Panc1 (cell line): ENCODE measurements at regions not wholly inside any gene's neighbourhood (a gene's known extent, or its start where the extent isn't known, plus 50 kb on each side); places are given as distances from the start of the nearest gene placed in this dataset.

Experiments used
- CTCF ChIP-seq: fragments of 450-650 bp; IDR thresholded peaks from 2 replicates; pipeline ENCODE4 v1.5.1; 2017; ENCODE audit warnings: mild to moderate bottlenecking
- POLR2AphosphoS5 ChIP-seq: IDR thresholded peaks from 2 replicates; pipeline ENCODE4 v1.6.1; 2012; ENCODE audit warnings: mild to moderate bottlenecking, low read depth, low read length, moderate library complexity
- SIN3A ChIP-seq: IDR thresholded peaks from 2 replicates; pipeline ENCODE4 v1.6.1; 2012; ENCODE audit warnings: low read depth, mild to moderate bottlenecking, low read length, moderate library complexity, borderline replicate concordance; ENCODE audit not compliant: insufficient read depth
- TCF7L2 ChIP-seq: IDR thresholded peaks from 2 replicates; pipeline ENCODE4 v1.6.1; 2011; ENCODE audit warnings: mild to moderate bottlenecking, low read depth, low read length, inconsistent platforms

GRCh38 chr13:82675024-82675423, 1207.2 kb downstream of the SLITRK1 start:
- no peak for TF ChIP-seq CTCF
- no peak for TF ChIP-seq POLR2AphosphoS5
- TF ChIP-seq SIN3A, result no peak
- no peak for TF ChIP-seq TCF7L2
